GM12878 (cell line): ENCODE measurements at regions not wholly inside any gene's neighbourhood (a gene's known extent, or its start where the extent isn't known, plus 50 kb on each side); places are given as distances from the start of the nearest gene placed in this dataset.

ENCODE experiments used
- ATAC-seq: fragments of 200-7000 bp; cut with Tn5 transposase; 3 replicates; pipeline ENCODE4 v1.9.1; 2020; ENCODE audit warnings: mild to moderate bottlenecking, moderate library complexity
- BruUV-seq: library from RNA; stranded (reverse); fragments of 400-500 nt; replicated peaks from 2 replicates; lab custom pipeline; 2021; lab: Mats Ljungman, UMichigan
- CTCF ChIA-PET: fragments of 300-600 bp; sonication (Branson Sonifier 250); formaldehyde crosslinking; extraction: SDS; loops from one replicate; lab custom pipeline; 2021; ENCODE audit warnings: inconsistent platforms; lab: Yijun Ruan, JAX
- POLR2A ChIA-PET: fragments of 350-600 bp; formaldehyde crosslinking; extraction: SDS; loops from one replicate; lab custom pipeline; 2021; ENCODE audit warnings: inconsistent platforms; lab: Charles Lee
- RAD21 ChIA-PET: fragments of 300-600 bp; sonication (Branson Sonifier 250); formaldehyde crosslinking; loops from one replicate; lab custom pipeline; 2023; ENCODE audit warnings: antibody characterized with exemption; ENCODE audit not compliant: unreplicated experiment; lab: Charles Lee
- SMC1A ChIA-PET: fragments of 300-600 bp; sonication (Branson Sonifier 250); formaldehyde crosslinking; loops from one replicate; lab custom pipeline; 2023; ENCODE audit not compliant: unreplicated experiment, uncharacterized antibody; lab: Charles Lee
- DNase-seq: peaks from one replicate; pipeline ENCODE4 v3.0.0-alpha.2; 2011; ENCODE audit warnings: low read depth, low spot score
- FAIRE-seq: peaks from 3 replicates; lab custom pipeline; 2011; peaks lifted over from hg19 to GRCh38; lab: Jason Lieb, UNC
- H2AFZ ChIP-seq: 2 replicates; pipeline ENCODE4 v1.6.0; 2011; ENCODE audit warnings: low read depth, low read length, control low read depth; ENCODE audit not compliant: control insufficient read depth
- H3K27ac ChIP-seq: 2 replicates; pipeline ENCODE4 v1.5.1; 2011; ENCODE audit warnings: control low read depth; ENCODE audit not compliant: control insufficient read depth, insufficient read depth
- H3K27me3 ChIP-seq, 2 experiments: replicated peaks in 1 of 2; 2 replicates each; pipeline versions ENCODE4 v1.6.0 to v1.6.1; 2011; ENCODE audit warnings: low read length in 1 of 2; ENCODE audit not compliant: control insufficient read depth in 2 of 2, insufficient read depth in 2 of 2
- H3K36me3 ChIP-seq, 2 experiments: 2 replicates each; pipeline ENCODE4 v1.5.1; 2011; ENCODE audit warnings: low read length in 1 of 2; ENCODE audit not compliant: control insufficient read depth in 2 of 2, insufficient read depth in 2 of 2
- H3K4me1 ChIP-seq: 2 replicates; pipeline ENCODE4 v1.6.1; 2011; ENCODE audit warnings: mild to moderate bottlenecking, low read length, moderate library complexity, mixed read lengths; ENCODE audit not compliant: control insufficient read depth, insufficient read depth
- H3K4me2 ChIP-seq: 2 replicates; pipeline ENCODE4 v1.6.0; 2011; ENCODE audit warnings: control low read depth; ENCODE audit not compliant: control insufficient read depth, insufficient read depth
- H3K4me3 ChIP-seq: fragments of 200-600 bp; sonication (generic); 2 replicates; pipeline ENCODE4 v1.5.1; 2016
- H3K79me2 ChIP-seq: 2 replicates; pipeline ENCODE4 v1.6.0; 2011; ENCODE audit warnings: low read length; ENCODE audit not compliant: control insufficient read depth, insufficient read depth
- H3K9ac ChIP-seq: 2 replicates; pipeline ENCODE4 v1.8.0; 2011; ENCODE audit warnings: low read length, control low read depth, mixed read lengths; ENCODE audit not compliant: control insufficient read depth, insufficient read depth
- H3K9me3 ChIP-seq: replicated peaks from 3 replicates; pipeline ENCODE4 v1.5.1; 2011; ENCODE audit warnings: mild to moderate bottlenecking, low read length; ENCODE audit not compliant: control insufficient read depth, insufficient read depth
- H4K20me1 ChIP-seq: 2 replicates; pipeline ENCODE4 v1.6.0; 2011; ENCODE audit not compliant: control insufficient read depth, insufficient read depth
- IRF4 ChIP-seq: IDR thresholded peaks from 2 replicates; pipeline ENCODE4 v1.6.1; 2011; ENCODE audit warnings: low read depth, low read length
- RAD21 ChIP-seq: IDR thresholded peaks from 2 replicates; pipeline ENCODE4 v1.6.1; 2011; ENCODE audit warnings: mild to moderate bottlenecking, low read depth, low read length, moderate library complexity; ENCODE audit not compliant: insufficient read depth
- ZZZ3 ChIP-seq: IDR thresholded peaks from 2 replicates; pipeline ENCODE4 v1.6.1; 2011; ENCODE audit warnings: low read depth; ENCODE audit not compliant: control insufficient read depth, insufficient read length
- WGBS: methylation state at CpG from one replicate; pipeline ENCODE4 v1.1.6; 2016; ENCODE audit warnings: low lambda C conversion rate; ENCODE audit not compliant: insufficient replicate concordance, insufficient coverage; ENCODE audit errors: missing lambda C conversion rate; 5-methylcytosine and 5-hydroxymethylcytosine counted together
- in situ Hi-C: fragments of 300-500 bp; cut with MboI; formaldehyde crosslinking; loops from 9 replicates; pipeline ENCODE4 v1.14.3; 2018; ENCODE audit warnings: mixed read lengths
- intact Hi-C: fragments of 100-400 bp; cut with micrococcal nuclease; formaldehyde crosslinking; loops from one replicate; pipeline ENCODE4 v1.14.2; 2022; ENCODE audit not compliant: unreplicated experiment
- TF ChIP-seq, protein P1 (sequence below), 3 experiments: IDR thresholded peaks in 2 of 3; conservative IDR thresholded peaks in 1 of 3; 2 replicates each; pipeline ENCODE4 v1.5.1; 2011; ENCODE audit warnings: low read depth in 3 of 3, low read length in 3 of 3, mild to moderate bottlenecking in 3 of 3, control low read depth in 2 of 3, moderate library complexity in 2 of 3, inconsistent platforms in 1 of 3, mixed read lengths in 1 of 3; ENCODE audit not compliant: control insufficient read depth in 2 of 3, insufficient read depth in 1 of 3; ENCODE audit errors: extremely low read depth in 1 of 3

GRCh38 chr3:81352867-81353266, 408.6 kb downstream of the GBE1 start:
- in situ Hi-C loops: no loop called here
- Histone ChIP-seq H3K4me3 (no peak overlapping the region), H3K4me1 (no peaks in the 10 kb centered on the region), H3K9me3 (no peaks in the 10 kb centered on the region), H3K27ac (no peak overlapping the region), H2AFZ (no peak overlapping the region), H3K27me3 (no peaks in the 10 kb centered on the region), H3K36me3 (no peaks in the 10 kb centered on the region), H3K9ac (no peak overlapping the region), H3K4me2 (no peak overlapping the region), H4K20me1 (no peaks in the 10 kb centered on the region), H3K79me2 (no peaks in the 10 kb centered on the region)
- FAIRE-seq: no peak
- BruUV-seq: no TSS peak
- TF ChIP-seq ZZZ3 (no peak), RAD21 (peak; percentile 30; the same call in 1 of the 2 replicates), IRF4 (no peak)
- TF ChIP-seq, protein P1, sequence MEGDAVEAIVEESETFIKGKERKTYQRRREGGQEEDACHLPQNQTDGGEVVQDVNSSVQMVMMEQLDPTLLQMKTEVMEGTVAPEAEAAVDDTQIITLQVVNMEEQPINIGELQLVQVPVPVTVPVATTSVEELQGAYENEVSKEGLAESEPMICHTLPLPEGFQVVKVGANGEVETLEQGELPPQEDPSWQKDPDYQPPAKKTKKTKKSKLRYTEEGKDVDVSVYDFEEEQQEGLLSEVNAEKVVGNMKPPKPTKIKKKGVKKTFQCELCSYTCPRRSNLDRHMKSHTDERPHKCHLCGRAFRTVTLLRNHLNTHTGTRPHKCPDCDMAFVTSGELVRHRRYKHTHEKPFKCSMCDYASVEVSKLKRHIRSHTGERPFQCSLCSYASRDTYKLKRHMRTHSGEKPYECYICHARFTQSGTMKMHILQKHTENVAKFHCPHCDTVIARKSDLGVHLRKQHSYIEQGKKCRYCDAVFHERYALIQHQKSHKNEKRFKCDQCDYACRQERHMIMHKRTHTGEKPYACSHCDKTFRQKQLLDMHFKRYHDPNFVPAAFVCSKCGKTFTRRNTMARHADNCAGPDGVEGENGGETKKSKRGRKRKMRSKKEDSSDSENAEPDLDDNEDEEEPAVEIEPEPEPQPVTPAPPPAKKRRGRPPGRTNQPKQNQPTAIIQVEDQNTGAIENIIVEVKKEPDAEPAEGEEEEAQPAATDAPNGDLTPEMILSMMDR (IDR thresholded peaks at IDR 0.05 in 2 of 3, conservative IDR thresholded peaks at IDR 0.05 in 1 of 3; ENCODE audit: control insufficient read depth in 2 of 3, extremely low read depth in 1 of 3, insufficient read depth in 1 of 3, low read depth in 3 of 3, low read length in 3 of 3): peak; percentile 6 to 34 (median 13); a peak in 3 of 6 replicates
- intact Hi-C loops: no loop called here
- RAD21 ChIA-PET: interaction anchor here (0.8 to 1.4 kb wide), 3 partner anchors 10 to 69 kb away, joined by 3 to 4 read pairs (median 3); no protein-coding TSS in a partner anchor
- 0% methylated on average over 3 of the region's 3 CpGs for WGBS
- no peak for DNase-seq
- CTCF ChIA-PET: interaction anchor here (0.7 to 1.8 kb wide), 5 partner anchors 9 to 779 kb away, joined by 3 to 9 read pairs (median 3); no protein-coding TSS in a partner anchor
- SMC1A ChIA-PET: interaction anchor here (1.1 to 1.4 kb wide), 2 partner anchors 10 to 13 kb away, joined by 4 to 6 read pairs; no protein-coding TSS in a partner anchor
- ATAC-seq: peak; percentile 45; the same call in 1 of the 3 replicates
- POLR2A ChIA-PET: no interaction called here
